NT2/D1 (cell line): ENCODE measurements at regions not wholly inside any gene's neighbourhood (a gene's known extent, or its start where the extent isn't known, plus 50 kb on each side); places are given as distances from the start of the nearest gene placed in this dataset.

ENCODE experiments used
- SUZ12 ChIP-seq: IDR thresholded peaks from 2 replicates; pipeline ENCODE4 v1.6.1; 2011; ENCODE audit not compliant: insufficient read length, insufficient read depth; ENCODE audit errors: extremely low read depth
- YY1 ChIP-seq: IDR thresholded peaks from 2 replicates; pipeline ENCODE4 v1.6.1; 2011; ENCODE audit not compliant: insufficient read length, insufficient read depth
- ZNF274 ChIP-seq: IDR thresholded peaks from 2 replicates; pipeline ENCODE4 v1.6.1; 2011; ENCODE audit warnings: mild to moderate bottlenecking, low read depth, low read length

DNA sequence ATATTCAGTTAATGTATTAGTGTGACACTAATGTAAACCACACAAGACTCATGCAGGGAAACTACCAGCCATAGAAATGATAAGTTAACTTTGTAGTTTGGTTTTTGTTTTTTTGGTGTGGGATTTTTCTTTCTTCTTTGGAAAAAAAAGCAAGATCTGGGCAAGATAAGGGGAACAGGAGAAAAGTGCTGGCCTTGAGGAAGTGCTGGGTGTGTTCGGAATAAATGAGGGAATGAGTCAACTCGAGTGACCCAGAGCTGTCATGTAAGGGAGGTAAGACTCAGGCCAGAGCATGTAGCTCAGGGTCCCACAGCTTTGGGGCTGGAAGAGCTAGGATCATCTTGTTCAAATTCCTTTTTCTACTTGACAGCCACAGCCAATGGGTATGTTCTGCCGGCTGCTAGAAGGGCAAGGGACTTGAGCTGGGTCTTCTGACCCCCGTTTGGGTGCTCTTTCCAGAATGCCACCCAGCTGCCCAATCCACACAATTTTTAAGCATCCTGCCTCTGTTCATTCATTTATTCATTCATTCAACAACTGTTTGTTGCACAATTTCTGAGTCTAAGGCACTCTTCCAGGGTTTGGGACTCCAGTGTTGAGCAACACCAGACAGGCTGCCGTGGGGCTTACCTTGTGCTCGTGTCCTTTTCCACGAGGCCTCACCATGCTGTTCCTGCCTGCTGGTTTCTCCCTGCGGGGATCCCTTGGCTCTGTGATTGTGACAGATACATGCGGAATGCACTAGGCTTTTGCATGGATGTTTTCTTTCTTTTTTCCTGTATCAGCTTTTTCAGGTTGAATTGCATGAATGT, 54.5 kb downstream of the CLDN34 start:
- TF ChIP-seq ZNF274, result no peak
- TF ChIP-seq SUZ12, result no peak
- no peak for TF ChIP-seq YY1
